Sigmoid colon (tissue), 4 donors: ENCODE measurements at regions not wholly inside any gene's neighbourhood (a gene's known extent, or its start where the extent isn't known, plus 50 kb on each side); places are given as distances from the start of the nearest gene placed in this dataset.

ENCODE experiments used
- EP300 ChIP-seq, 4 donors: sonication (generic); formaldehyde crosslinking; IDR thresholded peaks; one replicate each; pipeline ENCODE4 v1.6.1; 2017; ENCODE audit warnings: antibody characterized with exemption in 4 of 4
- POLR2A ChIP-seq, 2 donors: fragments of 450-650 bp; IDR thresholded peaks; one replicate each; pipeline ENCODE4 v1.6.1; 2016; ENCODE audit warnings: antibody characterized with exemption in 2 of 2, mild to moderate bottlenecking in 2 of 2, moderate library complexity in 2 of 2
- POLR2AphosphoS5 ChIP-seq, 4 donors: sonication (generic); formaldehyde crosslinking; IDR thresholded peaks; one replicate each; pipeline ENCODE4 v1.6.1; 2017; ENCODE audit warnings: antibody characterized with exemption in 4 of 4
- TF ChIP-seq, protein P1 (sequence below), 4 experiments: fragments of 450-650 bp in 3 of 4; fragments of 200-600 bp in 1 of 4; IDR thresholded peaks; one replicate each; pipeline ENCODE4 v1.5.1; 2016 to 2019; ENCODE audit warnings: antibody characterized with exemption in 4 of 4, mild to moderate bottlenecking in 3 of 4, moderate library complexity in 2 of 4

DNA sequence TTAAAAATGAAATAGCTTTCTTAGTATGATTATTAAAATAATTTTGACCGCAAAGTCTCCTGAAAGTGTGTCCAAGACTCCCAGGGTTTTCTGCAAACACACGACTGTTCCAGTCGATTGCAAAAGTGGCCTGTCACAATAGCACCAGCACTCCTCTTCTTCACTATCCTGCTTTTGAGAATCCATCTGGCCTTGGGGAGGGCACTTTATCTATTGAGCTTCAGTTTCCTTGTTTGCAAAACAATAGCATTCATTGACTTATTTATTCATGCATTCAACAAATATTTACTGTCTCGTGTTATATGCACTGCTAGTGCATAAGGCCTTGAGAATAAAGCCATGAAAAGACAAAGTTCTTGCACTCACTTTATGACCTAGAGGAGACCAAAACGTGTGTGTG lies 96.2 kb upstream of the NTM start:
- no peak for TF ChIP-seq POLR2A (IDR thresholded peaks at IDR 0.05)
- TF ChIP-seq, protein P1, sequence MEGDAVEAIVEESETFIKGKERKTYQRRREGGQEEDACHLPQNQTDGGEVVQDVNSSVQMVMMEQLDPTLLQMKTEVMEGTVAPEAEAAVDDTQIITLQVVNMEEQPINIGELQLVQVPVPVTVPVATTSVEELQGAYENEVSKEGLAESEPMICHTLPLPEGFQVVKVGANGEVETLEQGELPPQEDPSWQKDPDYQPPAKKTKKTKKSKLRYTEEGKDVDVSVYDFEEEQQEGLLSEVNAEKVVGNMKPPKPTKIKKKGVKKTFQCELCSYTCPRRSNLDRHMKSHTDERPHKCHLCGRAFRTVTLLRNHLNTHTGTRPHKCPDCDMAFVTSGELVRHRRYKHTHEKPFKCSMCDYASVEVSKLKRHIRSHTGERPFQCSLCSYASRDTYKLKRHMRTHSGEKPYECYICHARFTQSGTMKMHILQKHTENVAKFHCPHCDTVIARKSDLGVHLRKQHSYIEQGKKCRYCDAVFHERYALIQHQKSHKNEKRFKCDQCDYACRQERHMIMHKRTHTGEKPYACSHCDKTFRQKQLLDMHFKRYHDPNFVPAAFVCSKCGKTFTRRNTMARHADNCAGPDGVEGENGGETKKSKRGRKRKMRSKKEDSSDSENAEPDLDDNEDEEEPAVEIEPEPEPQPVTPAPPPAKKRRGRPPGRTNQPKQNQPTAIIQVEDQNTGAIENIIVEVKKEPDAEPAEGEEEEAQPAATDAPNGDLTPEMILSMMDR (IDR thresholded peaks at IDR 0.05): no peak
- no peak for TF ChIP-seq EP300 (IDR thresholded peaks at IDR 0.05)
- TF ChIP-seq POLR2AphosphoS5 (IDR thresholded peaks at IDR 0.05): no peak
